ENCODE measurements at regions not wholly inside any gene's neighbourhood (a gene's known extent, or its start where the extent isn't known, plus 50 kb on each side); places are given as distances from the start of the nearest gene placed in this dataset.

GRCh38 chr2:49371128-49371701 lies 216.9 kb upstream of the FSHR start:
- no peak for TF ChIP-seq POLR2A (IDR thresholded peaks at IDR 0.05)
- TF ChIP-seq CTCF (IDR thresholded peaks at IDR 0.05), result no peak

All from uterus (tissue), 2 donors.